C4-2B (cell line): ENCODE measurements at regions not wholly inside any gene's neighbourhood (a gene's known extent, or its start where the extent isn't known, plus 50 kb on each side); places are given as distances from the start of the nearest gene placed in this dataset.

Experiments used
- CTCF ChIP-seq: fragments of 450-650 bp; conservative IDR thresholded peaks from 2 replicates; pipeline ENCODE4 v1.5.1; 2017; ENCODE audit warnings: mild to moderate bottlenecking
- ZFX ChIP-seq: fragments of 450-650 bp; IDR thresholded peaks from 2 replicates; pipeline ENCODE4 v1.6.1; 2017

- TF ChIP-seq CTCF (no peak), ZFX (no peak)
Observed at GRCh38 chr1:55626326-55626725, 411.2 kb upstream of the USP24 start.
